Neural cell (in vitro differentiated cells): ENCODE measurements at regions not wholly inside any gene's neighbourhood (a gene's known extent, or its start where the extent isn't known, plus 50 kb on each side); places are given as distances from the start of the nearest gene placed in this dataset.
"Not testable (repeated sequence)": the region's sequence is repeated elsewhere in the genome, so short reads cannot be mapped to it uniquely, and the experiment has no call there.

Experiments used
- H2AFZ ChIP-seq: fragments of 200-600, 300-800 bp; sonication (generic), shearing (Covaris generic); 2 replicates; pipeline ENCODE4 v1.6.0; 2014; ENCODE audit warnings: low read depth, mild to moderate bottlenecking, antibody characterized with exemption, low read length, moderate library complexity
- H3F3A ChIP-seq: fragments of 200-600 bp; shearing (Covaris generic); 2 replicates; pipeline ENCODE4 v1.6.1; 2016; ENCODE audit warnings: mild to moderate bottlenecking, moderate library complexity, mixed read lengths, antibody characterized with exemption, low read length; ENCODE audit not compliant: insufficient read depth, poor library complexity, severe bottlenecking
- H3K27ac ChIP-seq: fragments of 200-600, 300-800 bp; sonication (generic), shearing (Covaris generic); 2 replicates; pipeline ENCODE4 v1.5.1; 2014; ENCODE audit warnings: mild to moderate bottlenecking, low read length, moderate library complexity
- H3K27me3 ChIP-seq: fragments of 300-800, 200-600 bp; sonication (generic), shearing (Covaris generic); 2 replicates; pipeline ENCODE4 v1.6.0; 2014; ENCODE audit warnings: mild to moderate bottlenecking, low read depth, low read length, moderate library complexity; ENCODE audit not compliant: insufficient read depth
- H3K36me3 ChIP-seq: fragments of 300-800, 200-600 bp; sonication (generic), shearing (Covaris generic); 2 replicates; pipeline ENCODE4 v1.5.1; 2014; ENCODE audit warnings: mild to moderate bottlenecking, antibody characterized with exemption, low read length, moderate library complexity; ENCODE audit not compliant: insufficient read depth
- H3K4me2 ChIP-seq: fragments of 300-800, 200-600 bp; sonication (generic), shearing (Covaris generic); 2 replicates; pipeline ENCODE4 v1.6.0; 2014; ENCODE audit warnings: mild to moderate bottlenecking, low read length
- H3K4me3 ChIP-seq: fragments of 300-800, 200-600 bp; sonication (generic), shearing (Covaris generic); 2 replicates; pipeline ENCODE4 v1.5.1; 2014; ENCODE audit warnings: mild to moderate bottlenecking, low read length, moderate library complexity
- H3K79me2 ChIP-seq: fragments of 200-600 bp; shearing (Covaris generic); replicated peaks from 2 replicates; pipeline ENCODE4 v1.6.0; 2014; ENCODE audit warnings: mild to moderate bottlenecking, low read length, moderate library complexity; ENCODE audit not compliant: insufficient read depth
- H3K9ac ChIP-seq: fragments of 300-800, 200-600 bp; sonication (generic), shearing (Covaris generic); 2 replicates; pipeline ENCODE4 v1.6.1; 2016; ENCODE audit warnings: mild to moderate bottlenecking, low read length, mixed read lengths
- H3K9me2 ChIP-seq: fragments of 200-600 bp; shearing (Covaris generic); 2 replicates; pipeline ENCODE4 v1.6.1; 2016; ENCODE audit warnings: mild to moderate bottlenecking, low read length, mixed read lengths; ENCODE audit not compliant: insufficient read depth
- H3K9me3 ChIP-seq: fragments of 200-600, 300-800 bp; sonication (generic), shearing (Covaris generic); 2 replicates; pipeline ENCODE4 v1.6.1; 2016; ENCODE audit warnings: mild to moderate bottlenecking, mixed run types, low read length, moderate library complexity, mixed read lengths
- H4K20me1 ChIP-seq: fragments of 200-600 bp; shearing (Covaris generic); 2 replicates; pipeline ENCODE4 v1.6.1; 2016; ENCODE audit warnings: mild to moderate bottlenecking, mixed run types; ENCODE audit not compliant: insufficient read depth
- CTCF ChIP-seq: fragments of 450-650 bp; IDR thresholded peaks from 2 replicates; pipeline ENCODE4 v1.5.1; 2014; ENCODE audit warnings: antibody characterized with exemption, mild to moderate bottlenecking, moderate library complexity; ENCODE audit not compliant: poor library complexity, severe bottlenecking
- EZH2 ChIP-seq: fragments of 200-600, 300-800 bp; shearing (Covaris generic), sonication (generic); IDR thresholded peaks from 2 replicates; pipeline ENCODE4 v1.6.1; 2014; ENCODE audit warnings: antibody characterized with exemption, low read length, borderline replicate concordance, mild to moderate bottlenecking; ENCODE audit not compliant: insufficient read depth, poor library complexity, severe bottlenecking
- MXI1 ChIP-seq: fragments of 450-650 bp; conservative IDR thresholded peaks from 2 replicates; pipeline ENCODE4 v1.6.1; 2014; ENCODE audit warnings: antibody characterized with exemption, mild to moderate bottlenecking; ENCODE audit not compliant: poor library complexity, severe bottlenecking
- RAD21 ChIP-seq: fragments of 450-650 bp; conservative IDR thresholded peaks from 2 replicates; pipeline ENCODE4 v1.6.1; 2014; ENCODE audit warnings: antibody characterized with exemption, mild to moderate bottlenecking, moderate library complexity
- REST ChIP-seq: IDR thresholded peaks from 2 replicates; pipeline ENCODE4 v1.6.1; 2012; ENCODE audit warnings: borderline replicate concordance

GRCh38 chr7:46054272-46054671, 133.2 kb upstream of the IGFBP3 start:
- no peaks in the 10 kb centered on the region for H3K9me3 ChIP-seq
- no peaks in the 10 kb centered on the region for H3K79me2 ChIP-seq
- TF ChIP-seq RAD21 (no peak), EZH2 (no peak), MXI1 (no peak), CTCF (no peak), REST (no peak)
- H3K9ac ChIP-seq = no peak overlapping the region
- H2AFZ ChIP-seq = no peak overlapping the region
- no peaks in the 10 kb centered on the region for H3K9me2 ChIP-seq
- no peak overlapping the region for H3K4me2 ChIP-seq
- no peaks in the 10 kb centered on the region for H3F3A ChIP-seq
- H3K36me3 ChIP-seq = no peaks in the 10 kb centered on the region
- no peaks in the 10 kb centered on the region for H3K27me3 ChIP-seq
- no peaks in the 10 kb centered on the region for H4K20me1 ChIP-seq
- no peak overlapping the region for H3K27ac ChIP-seq
- no peak overlapping the region for H3K4me3 ChIP-seq

GRCh38 chr7:46047581-46047980, 126.5 kb upstream of the IGFBP3 start:
- TF ChIP-seq CTCF (no peak), MXI1 (no peak), EZH2 (no peak)
- Histone ChIP-seq H3K79me2 (no peaks in the 10 kb centered on the region), H3K9ac (no peak overlapping the region), H3K27me3 (no peaks in the 10 kb centered on the region), H3K36me3 (no peaks in the 10 kb centered on the region), H3K4me3 (no peak overlapping the region), H4K20me1 (no peaks in the 10 kb centered on the region), H3K9me2 (no peaks in the 10 kb centered on the region), H3F3A (no peaks in the 10 kb centered on the region), H2AFZ (no peak overlapping the region), H3K9me3 (no peaks in the 10 kb centered on the region), H3K4me2 (no peak overlapping the region), H3K27ac (peak overlapping the region; percentile 15)

- not testable (repeated sequence) for H3F3A ChIP-seq, H3K9ac ChIP-seq, H4K20me1 ChIP-seq, H3K4me2 ChIP-seq, H2AFZ ChIP-seq, H3K9me2 ChIP-seq, H3K9me3 ChIP-seq, H3K27ac ChIP-seq, H3K79me2 ChIP-seq, H3K27me3 ChIP-seq, H3K36me3 ChIP-seq, H3K4me3 ChIP-seq
Measured at GRCh38 chr7:46043338-46043737, 122.3 kb upstream of the IGFBP3 start.

- not testable (repeated sequence) for H3F3A ChIP-seq, H2AFZ ChIP-seq, H4K20me1 ChIP-seq, H3K79me2 ChIP-seq, H3K4me3 ChIP-seq, H3K9me3 ChIP-seq, H3K36me3 ChIP-seq, H3K4me2 ChIP-seq, H3K9ac ChIP-seq, H3K27ac ChIP-seq, H3K27me3 ChIP-seq, H3K9me2 ChIP-seq
Measured at GRCh38 chr7:46039813-46040212, 118.7 kb upstream of the IGFBP3 start.
